Suprapubic skin (tissue), 4 donors: ENCODE measurements at regions not wholly inside any gene's neighbourhood (a gene's known extent, or its start where the extent isn't known, plus 50 kb on each side); places are given as distances from the start of the nearest gene placed in this dataset.

Experiments
- DNase-seq, 2 donors: peaks; one replicate each; pipeline ENCODE4 v3.0.0-alpha.2; 2019; ENCODE audit warnings: low spot score in 2 of 2
- H3K27ac ChIP-seq: fragments of 200-600 bp; sonication (generic); one replicate; pipeline ENCODE4 v1.5.1; 2019
- H3K27me3 ChIP-seq: fragments of 200-600 bp; sonication (generic); one replicate; pipeline ENCODE4 v1.5.1; 2019
- H3K36me3 ChIP-seq: fragments of 200-600 bp; sonication (generic); one replicate; pipeline ENCODE4 v1.5.1; 2019
- H3K4me1 ChIP-seq: fragments of 200-600 bp; sonication (generic); one replicate; pipeline ENCODE4 v1.5.1; 2019
- H3K4me3 ChIP-seq: fragments of 200-600 bp; sonication (generic); one replicate; pipeline ENCODE4 v1.5.1; 2019; ENCODE audit warnings: mild to moderate bottlenecking
- H3K9me3 ChIP-seq: fragments of 200-600 bp; sonication (generic); one replicate; pipeline ENCODE4 v1.5.1; 2019
- EP300 ChIP-seq: sonication (generic); formaldehyde crosslinking; IDR thresholded peaks from one replicate; pipeline ENCODE4 v1.6.1; 2017; ENCODE audit warnings: antibody characterized with exemption
- POLR2A ChIP-seq, 2 donors: fragments of 450-650 bp; IDR thresholded peaks; one replicate each; pipeline ENCODE4 v1.6.1; 2017; ENCODE audit warnings: antibody characterized with exemption in 2 of 2, mild to moderate bottlenecking in 2 of 2, moderate library complexity in 2 of 2
- POLR2AphosphoS5 ChIP-seq, 3 donors: sonication (generic); formaldehyde crosslinking; IDR thresholded peaks; one replicate each; pipeline ENCODE4 v1.6.1; 2017; ENCODE audit warnings: antibody characterized with exemption in 3 of 3
- WGBS: methylation state at CpG from one replicate; pipeline ENCODE4 v1.1.5; 2018; 5-methylcytosine and 5-hydroxymethylcytosine counted together
- TF ChIP-seq, protein P1 (sequence below), 2 donors: fragments of 200-600 bp in 1 of 2; fragments of 450-650 bp in 1 of 2; sonication (generic) in 1 of 2; IDR thresholded peaks; one replicate each; pipeline ENCODE4 v1.5.1; 2016 to 2019; ENCODE audit warnings: antibody characterized with exemption in 2 of 2, mild to moderate bottlenecking in 1 of 2, moderate library complexity in 1 of 2

DNA sequence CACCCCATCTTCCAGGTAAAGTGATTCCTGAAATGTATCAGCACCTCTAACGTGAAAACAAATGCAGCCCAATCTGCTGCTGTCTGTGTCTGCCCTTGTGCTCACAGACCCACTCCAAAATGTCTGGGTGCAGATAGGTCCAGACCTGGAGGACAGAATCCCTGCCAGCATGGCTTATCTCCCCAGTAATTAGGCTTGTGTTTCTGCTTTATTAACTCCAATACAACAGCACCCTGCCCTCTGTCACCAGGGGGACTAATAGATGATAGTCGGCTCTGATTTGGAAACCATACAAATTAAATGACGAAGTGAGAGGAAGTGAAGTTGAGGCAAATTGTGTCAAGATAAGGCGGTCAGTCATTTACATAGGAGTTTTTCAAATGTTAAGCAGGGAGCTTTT is 608.3 kb upstream of the SALL1 start:
- no peak for DNase-seq
- H3K27me3 ChIP-seq = peaks cover 19% of the 10 kb centered on the region
- no peaks in the 10 kb centered on the region for H3K36me3 ChIP-seq
- 47% methylated on average over 4 of the region's 4 CpGs for WGBS
- H3K4me1 ChIP-seq = peaks cover 7% of the 10 kb centered on the region
- H3K4me3 ChIP-seq = no peak overlapping the region
- TF ChIP-seq POLR2A (IDR thresholded peaks at IDR 0.05) (no peak), POLR2AphosphoS5 (IDR thresholded peaks at IDR 0.05) (no peak), EP300 (no peak)
- TF ChIP-seq, protein P1, sequence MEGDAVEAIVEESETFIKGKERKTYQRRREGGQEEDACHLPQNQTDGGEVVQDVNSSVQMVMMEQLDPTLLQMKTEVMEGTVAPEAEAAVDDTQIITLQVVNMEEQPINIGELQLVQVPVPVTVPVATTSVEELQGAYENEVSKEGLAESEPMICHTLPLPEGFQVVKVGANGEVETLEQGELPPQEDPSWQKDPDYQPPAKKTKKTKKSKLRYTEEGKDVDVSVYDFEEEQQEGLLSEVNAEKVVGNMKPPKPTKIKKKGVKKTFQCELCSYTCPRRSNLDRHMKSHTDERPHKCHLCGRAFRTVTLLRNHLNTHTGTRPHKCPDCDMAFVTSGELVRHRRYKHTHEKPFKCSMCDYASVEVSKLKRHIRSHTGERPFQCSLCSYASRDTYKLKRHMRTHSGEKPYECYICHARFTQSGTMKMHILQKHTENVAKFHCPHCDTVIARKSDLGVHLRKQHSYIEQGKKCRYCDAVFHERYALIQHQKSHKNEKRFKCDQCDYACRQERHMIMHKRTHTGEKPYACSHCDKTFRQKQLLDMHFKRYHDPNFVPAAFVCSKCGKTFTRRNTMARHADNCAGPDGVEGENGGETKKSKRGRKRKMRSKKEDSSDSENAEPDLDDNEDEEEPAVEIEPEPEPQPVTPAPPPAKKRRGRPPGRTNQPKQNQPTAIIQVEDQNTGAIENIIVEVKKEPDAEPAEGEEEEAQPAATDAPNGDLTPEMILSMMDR (IDR thresholded peaks at IDR 0.05) = no peak
- H3K9me3 ChIP-seq = no peaks in the 10 kb centered on the region
- no peak overlapping the region for H3K27ac ChIP-seq

DNA sequence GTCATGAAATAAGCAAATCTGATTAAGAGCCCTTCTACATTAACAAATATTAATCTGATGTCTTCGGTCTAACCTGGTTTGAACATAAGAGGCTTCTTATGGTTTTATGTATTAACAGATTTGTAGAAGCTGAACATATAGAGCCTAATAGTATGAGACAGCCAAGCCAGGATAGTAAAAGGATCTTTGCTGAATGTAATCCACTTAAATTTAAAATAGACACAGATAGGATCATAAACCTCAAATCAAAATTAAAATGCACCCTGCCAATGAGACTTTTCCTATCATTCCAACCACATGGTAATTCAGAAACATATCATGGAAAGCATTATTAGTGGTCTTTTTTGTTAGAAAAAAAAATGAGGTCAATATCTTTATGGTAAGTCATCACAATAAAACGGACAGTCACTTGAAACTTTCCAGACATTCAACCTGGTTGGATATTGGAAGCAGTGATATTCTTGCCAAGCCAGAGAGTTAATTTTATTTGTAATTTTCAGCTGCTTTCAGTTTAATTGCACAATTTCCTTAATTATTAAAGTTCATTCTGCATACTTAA is 606.9 kb upstream of the SALL1 start:
- 78% methylated on average over 2 of the region's 2 CpGs for WGBS
- TF ChIP-seq POLR2A (IDR thresholded peaks at IDR 0.05) (no peak), EP300 (no peak), POLR2AphosphoS5 (IDR thresholded peaks at IDR 0.05) (no peak)
- TF ChIP-seq, protein P1 (IDR thresholded peaks at IDR 0.05) = no peak

DNA sequence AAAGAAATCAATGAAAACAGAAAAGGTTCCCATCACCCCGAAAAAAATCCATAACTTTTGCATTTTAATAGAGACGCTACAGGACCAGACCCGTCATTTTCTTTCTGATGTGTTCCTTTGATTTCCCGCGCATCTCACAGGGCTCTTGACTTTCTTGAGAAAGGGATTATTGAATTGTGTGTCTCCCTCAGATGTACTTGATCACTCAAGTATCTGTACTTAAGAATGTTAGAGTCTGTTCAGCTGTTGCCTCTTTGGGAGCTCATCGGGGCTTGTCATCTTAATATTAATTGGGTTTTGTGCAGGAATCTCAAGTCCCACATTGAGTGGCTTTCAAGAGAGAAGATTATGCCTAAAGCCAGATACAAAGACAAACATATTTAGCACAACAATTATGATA is 606.4 kb upstream of the SALL1 start:
- no peak for DNase-seq
- peaks cover 16% of the 10 kb centered on the region for H3K27me3 ChIP-seq
- H3K27ac ChIP-seq = no peak overlapping the region
- H3K36me3 ChIP-seq = no peaks in the 10 kb centered on the region
- no peak overlapping the region for H3K4me3 ChIP-seq
- no peaks in the 10 kb centered on the region for H3K9me3 ChIP-seq
- H3K4me1 ChIP-seq = peaks cover 7% of the 10 kb centered on the region
- 88% methylated on average over 6 of the region's 6 CpGs for WGBS
- TF ChIP-seq EP300 (no peak), POLR2AphosphoS5 (IDR thresholded peaks at IDR 0.05) (no peak), POLR2A (IDR thresholded peaks at IDR 0.05) (no peak)
- TF ChIP-seq, protein P1 (IDR thresholded peaks at IDR 0.05) = no peak

More for the DNA sequence above, 606.9 kb upstream of the SALL1 start:
- no peak for DNase-seq
- H3K4me1 ChIP-seq = peaks cover 7% of the 10 kb centered on the region
- H3K27ac ChIP-seq = no peak overlapping the region
- H3K36me3 ChIP-seq = no peaks in the 10 kb centered on the region
- no peaks in the 10 kb centered on the region for H3K9me3 ChIP-seq
- H3K4me3 ChIP-seq = no peak overlapping the region
- peaks cover 16% of the 10 kb centered on the region for H3K27me3 ChIP-seq

DNA sequence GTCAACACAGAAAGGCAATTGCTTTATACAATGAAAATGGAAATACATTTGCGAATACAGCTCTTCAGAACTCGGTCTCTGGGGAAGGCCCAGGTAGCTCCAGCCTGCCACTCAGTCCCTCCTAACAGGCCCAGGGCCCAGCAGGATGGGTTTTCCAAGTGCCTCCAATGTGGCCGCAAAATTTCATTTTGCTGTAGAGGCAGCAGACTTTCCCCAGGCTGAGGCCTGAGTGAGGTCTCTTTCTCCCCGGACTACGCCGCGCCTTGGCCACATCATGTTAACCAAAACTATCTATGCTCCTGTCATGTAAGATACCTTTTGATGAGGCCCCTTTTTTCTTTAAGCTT is 606.0 kb upstream of the SALL1 start:
- Histone ChIP-seq H3K4me3 (no peak overlapping the region), H3K27ac (no peak overlapping the region), H3K4me1 (peaks cover 3% of the 10 kb centered on the region), H3K9me3 (no peaks in the 10 kb centered on the region), H3K36me3 (no peaks in the 10 kb centered on the region), H3K27me3 (peaks cover 16% of the 10 kb centered on the region)
- DNase-seq = no peak
- TF ChIP-seq, protein P1 (IDR thresholded peaks at IDR 0.05) = no peak
- no peak for TF ChIP-seq POLR2AphosphoS5 (IDR thresholded peaks at IDR 0.05)
- TF ChIP-seq EP300 = no peak
- no peak for TF ChIP-seq POLR2A (IDR thresholded peaks at IDR 0.05)
- 95% methylated on average over 7 of the region's 7 CpGs for WGBS

DNA sequence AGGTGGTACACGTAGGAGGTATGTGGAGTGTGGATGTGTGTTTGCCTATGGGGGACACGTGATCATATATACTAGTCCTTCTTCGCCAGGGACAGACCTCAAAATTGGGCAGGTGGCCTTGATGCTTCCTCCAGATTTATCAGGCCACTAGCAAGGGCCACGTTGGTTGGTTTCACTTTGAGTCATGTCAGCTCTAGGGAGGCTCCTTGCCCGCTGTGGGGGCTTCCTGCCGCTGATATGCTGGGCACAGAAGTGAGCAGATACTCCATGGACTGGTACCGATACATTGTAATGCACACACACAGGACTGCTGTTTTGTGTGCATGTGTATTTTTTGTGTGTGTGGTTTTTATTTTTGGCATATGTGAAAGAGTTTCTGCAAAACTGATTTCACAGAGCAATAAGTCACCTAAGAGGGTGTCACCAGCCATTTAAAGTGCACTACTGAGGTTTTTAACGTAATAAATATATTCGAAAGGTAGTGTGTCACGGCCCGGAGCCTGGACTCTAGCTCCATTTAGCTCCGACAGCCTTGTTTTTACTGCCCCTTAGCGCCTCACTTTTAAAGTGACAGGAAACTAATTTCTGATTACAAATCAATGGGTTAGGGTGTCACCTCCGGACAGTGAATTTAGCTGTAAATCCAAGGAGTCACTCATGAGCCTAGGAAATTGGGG is 605.5 kb upstream of the SALL1 start:
- TF ChIP-seq POLR2A (IDR thresholded peaks at IDR 0.05) (no peak), EP300 (no peak), POLR2AphosphoS5 (IDR thresholded peaks at IDR 0.05) (no peak)
- TF ChIP-seq, protein P1 (IDR thresholded peaks at IDR 0.05) = no peak
- Histone ChIP-seq H3K4me1 (no peaks in the 10 kb centered on the region), H3K9me3 (no peaks in the 10 kb centered on the region), H3K36me3 (no peaks in the 10 kb centered on the region), H3K4me3 (no peak overlapping the region), H3K27ac (no peak overlapping the region), H3K27me3 (peaks cover 16% of the 10 kb centered on the region)
- 76% methylated on average over 13 of the region's 14 CpGs for WGBS
- no peak for DNase-seq
